ENCODE measurements at regions not wholly inside any gene's neighbourhood (a gene's known extent, or its start where the extent isn't known, plus 50 kb on each side); places are given as distances from the start of the nearest gene placed in this dataset.

GRCh38 chr2:172333978-172334330 lies 93.4 kb upstream of the ITGA6 start:
- no peak for TF ChIP-seq EZH2phosphoT487 (IDR thresholded peaks at IDR 0.05; ENCODE audit: low read depth)
- no peak for TF ChIP-seq CTCF (IDR thresholded peaks at IDR 0.05; ENCODE audit: low read depth, low read length)

Measured in OCI-LY3 (cell line).